CD14-positive monocyte (primary cell): ENCODE measurements at regions not wholly inside any gene's neighbourhood (a gene's known extent, or its start where the extent isn't known, plus 50 kb on each side); places are given as distances from the start of the nearest gene placed in this dataset.
A peak's percentile ranks its signal among the peaks of the same experiment; 100 is the strongest.

Source experiments
- DNase-seq, 3 donors: peaks; one replicate each; pipeline ENCODE4 v3.0.0-alpha.2; 2011 to 2022
- H2AFZ ChIP-seq: 2 replicates; pipeline ENCODE4 v1.6.0; 2012; ENCODE audit warnings: mild to moderate bottlenecking, low read depth, low read length, inconsistent platforms; ENCODE audit not compliant: insufficient read depth, poor library complexity, severe bottlenecking
- H3K27ac ChIP-seq, 2 donors: 1 replicate in 1 of 2; 2 replicates in 1 of 2; pipeline ENCODE4 v1.5.1; 2012 to 2013; ENCODE audit warnings: low read length in 2 of 2, control low read depth in 1 of 2, inconsistent platforms in 1 of 2, low read depth in 1 of 2, mild to moderate bottlenecking in 1 of 2
- H3K27me3 ChIP-seq, 2 donors: one replicate each; pipeline versions ENCODE4 v1.6.0 to v1.6.1; 2011 to 2013; ENCODE audit warnings: low read length in 2 of 2; ENCODE audit not compliant: control insufficient read depth in 2 of 2, insufficient read depth in 2 of 2
- H3K36me3 ChIP-seq, 2 donors: replicated peaks in 1 of 2; 1 replicate in 1 of 2; 2 replicates in 1 of 2; pipeline versions ENCODE4 v1.5.1 to v1.6.1; 2012 to 2013; ENCODE audit warnings: low read length in 2 of 2, control low read depth in 1 of 2, inconsistent platforms in 1 of 2, mild to moderate bottlenecking in 1 of 2; ENCODE audit not compliant: insufficient read depth in 2 of 2, control insufficient read depth in 1 of 2
- H3K4me1 ChIP-seq, 2 donors: 1 replicate in 1 of 2; 2 replicates in 1 of 2; pipeline versions ENCODE4 v1.5.1 to v1.6.1; 2012 to 2013; ENCODE audit warnings: low read length in 2 of 2, control low read depth in 1 of 2, inconsistent platforms in 1 of 2, mild to moderate bottlenecking in 1 of 2, moderate library complexity in 1 of 2; ENCODE audit not compliant: insufficient read depth in 2 of 2, control insufficient read depth in 1 of 2
- H3K4me2 ChIP-seq: replicated peaks from 2 replicates; pipeline ENCODE3; 2012; ENCODE audit warnings: low read length, moderate library complexity, mild to moderate bottlenecking; ENCODE audit not compliant: poor library complexity, severe bottlenecking; ENCODE audit errors: extremely low read depth
- H3K4me3 ChIP-seq, 3 experiments: fragments of 200-600 bp in 1 of 3; sonication (generic) in 1 of 3; replicated peaks in 1 of 3; 1 replicate in 2 of 3; 2 replicates in 1 of 3; pipeline ENCODE4 v1.5.1; 2011 to 2013; ENCODE audit warnings: low read length in 3 of 3, mild to moderate bottlenecking in 3 of 3, control low read depth in 2 of 3, low read depth in 2 of 3, inconsistent platforms in 1 of 3, moderate library complexity in 1 of 3
- H3K79me2 ChIP-seq: 2 replicates; pipeline ENCODE4 v1.6.0; 2012; ENCODE audit warnings: mild to moderate bottlenecking, control low read depth, inconsistent platforms, low read length, moderate library complexity; ENCODE audit not compliant: insufficient read depth
- H3K9ac ChIP-seq: 2 replicates; pipeline ENCODE4 v1.6.0; 2017; ENCODE audit warnings: low read length, mild to moderate bottlenecking; ENCODE audit not compliant: insufficient read depth, poor library complexity, severe bottlenecking
- H3K9me3 ChIP-seq, 2 donors: replicated peaks in 1 of 2; 1 replicate in 1 of 2; 2 replicates in 1 of 2; pipeline versions ENCODE4 v1.5.1 to v1.6.1; 2012 to 2013; ENCODE audit warnings: low read length in 2 of 2, control low read depth in 1 of 2; ENCODE audit not compliant: control insufficient read depth in 1 of 2, insufficient read depth in 1 of 2
- H4K20me1 ChIP-seq: 2 replicates; pipeline ENCODE4 v1.6.0; 2012; ENCODE audit warnings: mild to moderate bottlenecking, low read length, control low read depth, moderate library complexity; ENCODE audit not compliant: insufficient read depth
- H3K27ac Mint-ChIP-seq, 7 donors: one replicate each; pipeline ENCODE4 v1.8.0; 2020; ENCODE audit warnings: mild to moderate bottlenecking in 7 of 7, mixed read lengths in 7 of 7, moderate library complexity in 6 of 7, inconsistent platforms in 2 of 7
- H3K27me3 Mint-ChIP-seq, 3 donors: one replicate each; pipeline ENCODE4 v1.8.0; 2021 to 2022; ENCODE audit warnings: low read depth in 3 of 3, mild to moderate bottlenecking in 3 of 3, mixed read lengths in 3 of 3, moderate library complexity in 3 of 3, inconsistent platforms in 1 of 3
- H3K36me3 Mint-ChIP-seq, 2 donors: one replicate each; pipeline ENCODE4 v1.8.0; 2020; ENCODE audit warnings: mixed read lengths in 2 of 2, inconsistent platforms in 1 of 2, mild to moderate bottlenecking in 1 of 2
- H3K4me1 Mint-ChIP-seq: one replicate; pipeline ENCODE4 v1.8.0; 2020; ENCODE audit warnings: mild to moderate bottlenecking, mixed read lengths
- H3K4me3 Mint-ChIP-seq, 2 donors: one replicate each; pipeline ENCODE4 v1.8.0; 2020; ENCODE audit warnings: mild to moderate bottlenecking in 2 of 2, mixed read lengths in 2 of 2, moderate library complexity in 1 of 2
- H3K9me3 Mint-ChIP-seq, 7 donors: one replicate each; pipeline ENCODE4 v1.8.0; 2020 to 2022; ENCODE audit warnings: mixed read lengths in 7 of 7, mild to moderate bottlenecking in 6 of 7, moderate library complexity in 6 of 7, inconsistent platforms in 2 of 7
- WGBS: methylation state at CpG from one replicate; pipeline ENCODE4 v1.1.5; 2013; ENCODE audit warnings: missing lambda C conversion rate; ENCODE audit not compliant: insufficient coverage; 5-methylcytosine and 5-hydroxymethylcytosine counted together
- intact Hi-C, 2 donors: fragments of 100-400 bp; cut with micrococcal nuclease; formaldehyde crosslinking; loops; one replicate each; pipeline versions ENCODE4 v1.15.0 to v1.15.1; 2023
- TF ChIP-seq, protein P1 (sequence below): fragments of 200-600 bp; IDR thresholded peaks from one replicate; pipeline ENCODE4 v1.8.0; 2022; ENCODE audit warnings: antibody characterized with exemption, mild to moderate bottlenecking

- H3K27ac Mint-ChIP-seq, result peak overlapping the region in 1 of 7 donors; percentile 42
- H3K4me1 ChIP-seq, result no peaks in the 10 kb centered on the region
- H3K79me2 ChIP-seq, result no peaks in the 10 kb centered on the region
- H3K27ac ChIP-seq, result no peak overlapping the region
- no peak for DNase-seq
- no peaks in the 10 kb centered on the region for H4K20me1 ChIP-seq
- TF ChIP-seq, protein P1, sequence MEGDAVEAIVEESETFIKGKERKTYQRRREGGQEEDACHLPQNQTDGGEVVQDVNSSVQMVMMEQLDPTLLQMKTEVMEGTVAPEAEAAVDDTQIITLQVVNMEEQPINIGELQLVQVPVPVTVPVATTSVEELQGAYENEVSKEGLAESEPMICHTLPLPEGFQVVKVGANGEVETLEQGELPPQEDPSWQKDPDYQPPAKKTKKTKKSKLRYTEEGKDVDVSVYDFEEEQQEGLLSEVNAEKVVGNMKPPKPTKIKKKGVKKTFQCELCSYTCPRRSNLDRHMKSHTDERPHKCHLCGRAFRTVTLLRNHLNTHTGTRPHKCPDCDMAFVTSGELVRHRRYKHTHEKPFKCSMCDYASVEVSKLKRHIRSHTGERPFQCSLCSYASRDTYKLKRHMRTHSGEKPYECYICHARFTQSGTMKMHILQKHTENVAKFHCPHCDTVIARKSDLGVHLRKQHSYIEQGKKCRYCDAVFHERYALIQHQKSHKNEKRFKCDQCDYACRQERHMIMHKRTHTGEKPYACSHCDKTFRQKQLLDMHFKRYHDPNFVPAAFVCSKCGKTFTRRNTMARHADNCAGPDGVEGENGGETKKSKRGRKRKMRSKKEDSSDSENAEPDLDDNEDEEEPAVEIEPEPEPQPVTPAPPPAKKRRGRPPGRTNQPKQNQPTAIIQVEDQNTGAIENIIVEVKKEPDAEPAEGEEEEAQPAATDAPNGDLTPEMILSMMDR, result no peak
- H3K27me3 ChIP-seq, result no peaks in the 10 kb centered on the region
- no peak overlapping the region for H2AFZ ChIP-seq
- peaks cover 0 to 10% (median 0%) of the 10 kb centered on the region in 7 donors for H3K9me3 Mint-ChIP-seq
- H3K9ac ChIP-seq, result no peak overlapping the region
- peaks cover 0 to 3% (median 2%) of the 10 kb centered on the region in 3 donors for H3K27me3 Mint-ChIP-seq
- 93% methylated on average over 18 of the region's 18 CpGs for WGBS
- no peaks in the 10 kb centered on the region for H3K36me3 ChIP-seq
- H3K9me3 ChIP-seq, result no peaks in the 10 kb centered on the region
- no peaks in the 10 kb centered on the region for H3K4me1 Mint-ChIP-seq
- H3K4me3 Mint-ChIP-seq, result no peak overlapping the region
- H3K4me3 ChIP-seq, result no peak overlapping the region
- H3K4me2 ChIP-seq, result no peak overlapping the region
- intact Hi-C loops, result no loop called here
- no peaks in the 10 kb centered on the region for H3K36me3 Mint-ChIP-seq
Observed at GRCh38 chr7:156124356-156124755, 312.1 kb upstream of the SHH start.

- no peaks in the 10 kb centered on the region for H3K9me3 ChIP-seq
- TF ChIP-seq, protein P1, result no peak
- intact Hi-C loops, result no loop called here
- no peaks in the 10 kb centered on the region for H3K79me2 ChIP-seq
- no peak overlapping the region for H3K9ac ChIP-seq
- H3K36me3 ChIP-seq, result no peaks in the 10 kb centered on the region
- DNase-seq, result no peak
- WGBS, result 96% methylated on average over 15 of the region's 25 CpGs
- H3K27me3 ChIP-seq, result no peaks in the 10 kb centered on the region
- no peaks in the 10 kb centered on the region for H4K20me1 ChIP-seq
- no peak overlapping the region for H3K27ac ChIP-seq
- H3K27me3 Mint-ChIP-seq, result peaks cover 0 to 3% (median 2%) of the 10 kb centered on the region in 3 donors
- H3K4me1 ChIP-seq, result no peaks in the 10 kb centered on the region
- H3K9me3 Mint-ChIP-seq, result peaks cover 0 to 10% (median 0%) of the 10 kb centered on the region in 7 donors
- H3K36me3 Mint-ChIP-seq, result no peaks in the 10 kb centered on the region
- no peak overlapping the region for H3K4me2 ChIP-seq
- no peaks in the 10 kb centered on the region for H3K4me1 Mint-ChIP-seq
- no peak overlapping the region for H3K4me3 ChIP-seq
- H3K27ac Mint-ChIP-seq, result no peak overlapping the region
- H3K4me3 Mint-ChIP-seq, result no peak overlapping the region
- H2AFZ ChIP-seq, result no peak overlapping the region
Observed at GRCh38 chr7:156123362-156123761, 311.1 kb upstream of the SHH start.
